ENCODE measurements at regions not wholly inside any gene's neighbourhood (a gene's known extent, or its start where the extent isn't known, plus 50 kb on each side); places are given as distances from the start of the nearest gene placed in this dataset.

DNA sequence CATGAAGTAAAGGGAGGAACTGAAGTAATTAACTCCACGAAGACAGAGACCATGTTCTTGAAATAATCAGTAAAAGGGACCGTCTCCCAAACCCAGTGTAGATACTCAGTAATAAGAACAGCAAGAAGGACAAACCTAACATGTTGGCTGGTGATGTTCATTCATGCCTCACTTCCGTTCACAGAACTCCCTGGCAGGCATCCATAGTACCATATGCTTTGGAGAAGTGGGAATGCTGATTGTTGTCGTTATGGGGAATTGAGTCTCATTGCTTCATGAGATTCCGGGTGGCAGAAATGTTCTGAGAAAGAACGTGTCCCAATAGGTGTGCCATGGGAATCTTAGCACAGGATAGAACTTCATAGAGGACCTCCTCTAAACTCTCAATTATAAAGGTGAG is 452.3 kb downstream of the ZSWIM6 start:
- CTCF ChIA-PET, result no interaction called here
- H3K4me3 ChIP-seq, result no peak overlapping the region
- TF ChIP-seq, protein P1, sequence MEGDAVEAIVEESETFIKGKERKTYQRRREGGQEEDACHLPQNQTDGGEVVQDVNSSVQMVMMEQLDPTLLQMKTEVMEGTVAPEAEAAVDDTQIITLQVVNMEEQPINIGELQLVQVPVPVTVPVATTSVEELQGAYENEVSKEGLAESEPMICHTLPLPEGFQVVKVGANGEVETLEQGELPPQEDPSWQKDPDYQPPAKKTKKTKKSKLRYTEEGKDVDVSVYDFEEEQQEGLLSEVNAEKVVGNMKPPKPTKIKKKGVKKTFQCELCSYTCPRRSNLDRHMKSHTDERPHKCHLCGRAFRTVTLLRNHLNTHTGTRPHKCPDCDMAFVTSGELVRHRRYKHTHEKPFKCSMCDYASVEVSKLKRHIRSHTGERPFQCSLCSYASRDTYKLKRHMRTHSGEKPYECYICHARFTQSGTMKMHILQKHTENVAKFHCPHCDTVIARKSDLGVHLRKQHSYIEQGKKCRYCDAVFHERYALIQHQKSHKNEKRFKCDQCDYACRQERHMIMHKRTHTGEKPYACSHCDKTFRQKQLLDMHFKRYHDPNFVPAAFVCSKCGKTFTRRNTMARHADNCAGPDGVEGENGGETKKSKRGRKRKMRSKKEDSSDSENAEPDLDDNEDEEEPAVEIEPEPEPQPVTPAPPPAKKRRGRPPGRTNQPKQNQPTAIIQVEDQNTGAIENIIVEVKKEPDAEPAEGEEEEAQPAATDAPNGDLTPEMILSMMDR (IDR thresholded peaks at IDR 0.05), result no peak
- FAIRE-seq (no peak), DNase-seq (ENCODE audit: low read depth in 1 of 2, low spot score in 1 of 2) (no peak), ATAC-seq (no peak)
- H3K27ac ChIP-seq, result no peak overlapping the region
- H3K4me2 ChIP-seq, result no peak overlapping the region
- WGBS (ENCODE audit: missing lambda C conversion rate), result 38% methylated on average over 6 of the region's 6 CpGs
- no peaks in the 10 kb centered on the region for H3K9me3 ChIP-seq
- POLR2A ChIA-PET, result no interaction called here
- no peaks in the 10 kb centered on the region for H3K4me1 ChIP-seq

GRCh38 chr5:61788548-61788947 is 456.5 kb downstream of the ZSWIM6 start:
- ATAC-seq (no peak), FAIRE-seq (no peak), DNase-seq (ENCODE audit: low read depth in 1 of 2, low spot score in 1 of 2) (no peak)
- ChIA-PET CTCF (no interaction called here), POLR2A (no interaction called here)
- 6% methylated on average over 2 of the region's 2 CpGs for WGBS (ENCODE audit: missing lambda C conversion rate)
- H3K9me3 ChIP-seq, result no peaks in the 10 kb centered on the region
- H3K4me2 ChIP-seq, result no peak overlapping the region
- no peak overlapping the region for H3K4me3 ChIP-seq
- TF ChIP-seq ZFP36 (IDR thresholded peaks at IDR 0.05; ENCODE audit: borderline replicate concordance, partially characterized antibody) (no peak), FOXS1 (CRISPR knock-in tag; IDR thresholded peaks at IDR 0.05) (no peak), CBX8 (IDR thresholded peaks at IDR 0.05) (no peak), ZC3H11A (IDR thresholded peaks at IDR 0.05) (no peak), EHMT2 (IDR thresholded peaks at IDR 0.05; ENCODE audit: low read depth) (no peak), FOSL2 (IDR thresholded peaks at IDR 0.05) (no peak), FOSL2 (CRISPR knock-in tag; IDR thresholded peaks at IDR 0.05) (no peak), MAX (IDR thresholded peaks at IDR 0.05) (no peak), CBX2 (IDR thresholded peaks at IDR 0.05; ENCODE audit: borderline replicate concordance, low read depth) (no peak)
- TF ChIP-seq, protein P2, sequence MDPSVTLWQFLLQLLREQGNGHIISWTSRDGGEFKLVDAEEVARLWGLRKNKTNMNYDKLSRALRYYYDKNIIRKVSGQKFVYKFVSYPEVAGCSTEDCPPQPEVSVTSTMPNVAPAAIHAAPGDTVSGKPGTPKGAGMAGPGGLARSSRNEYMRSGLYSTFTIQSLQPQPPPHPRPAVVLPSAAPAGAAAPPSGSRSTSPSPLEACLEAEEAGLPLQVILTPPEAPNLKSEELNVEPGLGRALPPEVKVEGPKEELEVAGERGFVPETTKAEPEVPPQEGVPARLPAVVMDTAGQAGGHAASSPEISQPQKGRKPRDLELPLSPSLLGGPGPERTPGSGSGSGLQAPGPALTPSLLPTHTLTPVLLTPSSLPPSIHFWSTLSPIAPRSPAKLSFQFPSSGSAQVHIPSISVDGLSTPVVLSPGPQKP (IDR thresholded peaks at IDR 0.05; ENCODE audit: low read depth, low read length), result no peak
- TF ChIP-seq, protein P3, sequence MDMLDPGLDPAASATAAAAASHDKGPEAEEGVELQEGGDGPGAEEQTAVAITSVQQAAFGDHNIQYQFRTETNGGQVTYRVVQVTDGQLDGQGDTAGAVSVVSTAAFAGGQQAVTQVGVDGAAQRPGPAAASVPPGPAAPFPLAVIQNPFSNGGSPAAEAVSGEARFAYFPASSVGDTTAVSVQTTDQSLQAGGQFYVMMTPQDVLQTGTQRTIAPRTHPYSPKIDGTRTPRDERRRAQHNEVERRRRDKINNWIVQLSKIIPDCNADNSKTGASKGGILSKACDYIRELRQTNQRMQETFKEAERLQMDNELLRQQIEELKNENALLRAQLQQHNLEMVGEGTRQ (IDR thresholded peaks at IDR 0.05), result no peak
- TF ChIP-seq, protein P1 (IDR thresholded peaks at IDR 0.05), result no peak
- H3K4me1 ChIP-seq, result no peaks in the 10 kb centered on the region
- H3K27ac ChIP-seq, result no peak overlapping the region

DNA sequence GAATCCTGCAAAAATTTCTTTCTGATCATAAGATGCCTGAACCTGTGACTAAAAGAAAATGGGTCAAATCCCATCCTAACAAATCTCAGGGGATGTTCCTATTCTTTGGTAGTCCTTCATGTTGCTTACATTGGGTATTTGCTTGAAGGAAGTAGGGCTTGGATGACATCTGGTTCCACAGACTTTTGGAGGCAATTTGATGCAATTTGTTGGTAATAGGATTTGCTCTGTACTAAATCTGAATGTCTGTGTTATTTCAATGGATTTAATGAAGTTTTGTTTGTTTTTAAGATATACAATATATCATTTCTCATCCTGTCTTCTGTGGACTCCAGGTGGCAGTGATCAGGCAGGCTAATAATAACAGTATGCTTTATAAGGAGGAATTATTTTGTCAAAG is 457.9 kb downstream of the ZSWIM6 start:
- no peak for FAIRE-seq
- ATAC-seq, result no peak
- no peaks in the 10 kb centered on the region for H3K4me1 ChIP-seq
- no peak for DNase-seq (ENCODE audit: low read depth in 1 of 2, low spot score in 1 of 2)
- CTCF ChIA-PET, result no interaction called here
- H3K9me3 ChIP-seq, result no peaks in the 10 kb centered on the region
- no peak overlapping the region for H3K4me3 ChIP-seq
- POLR2A ChIA-PET, result no interaction called here
- no peak overlapping the region for H3K27ac ChIP-seq
- TF ChIP-seq NPAS2 (CRISPR knock-in tag; IDR thresholded peaks at IDR 0.05; ENCODE audit: borderline replicate concordance) (no peak), KDM5A (IDR thresholded peaks at IDR 0.05) (no peak), ATOH8 (CRISPR knock-in tag; IDR thresholded peaks at IDR 0.05; ENCODE audit: low read depth) (no peak), MAZ (IDR thresholded peaks at IDR 0.05; ENCODE audit: borderline replicate concordance, low read depth, low read length) (no peak)
- no peak overlapping the region for H3K4me2 ChIP-seq
